Ascending aorta (tissue), 2 donors: ENCODE measurements at regions not wholly inside any gene's neighbourhood (a gene's known extent, or its start where the extent isn't known, plus 50 kb on each side); places are given as distances from the start of the nearest gene placed in this dataset.

Experiments
- DNase-seq, 2 donors: peaks; one replicate each; pipeline ENCODE4 v3.0.0-alpha.2; 2019; ENCODE audit warnings: low spot score in 2 of 2
- H3K27ac ChIP-seq, 2 donors: fragments of 200-600 bp; sonication (generic); one replicate each; pipeline ENCODE4 v1.5.1; 2016 to 2017; ENCODE audit warnings: mild to moderate bottlenecking in 1 of 2
- H3K27me3 ChIP-seq: fragments of 200-600 bp; sonication (generic); one replicate; pipeline ENCODE4 v1.5.1; 2017
- H3K36me3 ChIP-seq, 2 donors: fragments of 200-600 bp; sonication (generic); one replicate each; pipeline ENCODE4 v1.5.1; 2016
- H3K4me1 ChIP-seq, 2 donors: fragments of 200-600 bp; sonication (generic); one replicate each; pipeline ENCODE4 v1.5.1; 2016 to 2017; ENCODE audit warnings: mild to moderate bottlenecking in 1 of 2
- H3K4me3 ChIP-seq, 2 donors: fragments of 200-600 bp; sonication (generic); one replicate each; pipeline ENCODE4 v1.5.1; 2016 to 2017; ENCODE audit warnings: mild to moderate bottlenecking in 1 of 2
- H3K9me3 ChIP-seq, 2 donors: fragments of 200-600 bp; sonication (generic); one replicate each; pipeline ENCODE4 v1.5.1; 2016
- intact Hi-C: fragments of 100-400 bp; cut with DNase I; formaldehyde crosslinking; loops from one replicate; pipeline ENCODE4 v1.15.1; 2023
- TF ChIP-seq, protein P1 (sequence below), 3 experiments: fragments of 200-600 bp in 2 of 3; fragments of 450-650 bp in 1 of 3; sonication (generic) in 2 of 3; IDR thresholded peaks; one replicate each; pipeline ENCODE4 v1.5.1; 2016 to 2019; ENCODE audit warnings: antibody characterized with exemption in 3 of 3, mild to moderate bottlenecking in 1 of 3, moderate library complexity in 1 of 3

DNA sequence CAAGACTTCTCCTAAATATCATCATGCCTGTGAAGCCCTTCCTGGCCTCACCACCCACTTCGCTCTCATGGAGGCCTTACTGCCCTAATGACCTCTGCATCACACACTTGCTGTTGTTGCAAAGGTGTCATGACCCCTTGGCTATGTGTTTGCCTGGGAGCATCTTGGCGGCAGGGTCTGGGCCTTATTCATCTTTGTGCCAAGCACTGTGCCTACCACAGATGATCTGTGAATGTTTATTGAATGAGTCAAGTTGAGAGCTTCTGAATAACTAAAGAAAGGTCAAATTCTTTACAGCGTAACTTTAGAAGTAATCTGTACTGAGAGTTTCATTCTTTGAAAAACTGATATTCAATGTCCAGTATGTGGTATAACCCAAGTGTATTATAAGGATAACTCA is 113.3 kb downstream of the TTC8 start:
- intact Hi-C loops, result no loop called here
- TF ChIP-seq, protein P1, sequence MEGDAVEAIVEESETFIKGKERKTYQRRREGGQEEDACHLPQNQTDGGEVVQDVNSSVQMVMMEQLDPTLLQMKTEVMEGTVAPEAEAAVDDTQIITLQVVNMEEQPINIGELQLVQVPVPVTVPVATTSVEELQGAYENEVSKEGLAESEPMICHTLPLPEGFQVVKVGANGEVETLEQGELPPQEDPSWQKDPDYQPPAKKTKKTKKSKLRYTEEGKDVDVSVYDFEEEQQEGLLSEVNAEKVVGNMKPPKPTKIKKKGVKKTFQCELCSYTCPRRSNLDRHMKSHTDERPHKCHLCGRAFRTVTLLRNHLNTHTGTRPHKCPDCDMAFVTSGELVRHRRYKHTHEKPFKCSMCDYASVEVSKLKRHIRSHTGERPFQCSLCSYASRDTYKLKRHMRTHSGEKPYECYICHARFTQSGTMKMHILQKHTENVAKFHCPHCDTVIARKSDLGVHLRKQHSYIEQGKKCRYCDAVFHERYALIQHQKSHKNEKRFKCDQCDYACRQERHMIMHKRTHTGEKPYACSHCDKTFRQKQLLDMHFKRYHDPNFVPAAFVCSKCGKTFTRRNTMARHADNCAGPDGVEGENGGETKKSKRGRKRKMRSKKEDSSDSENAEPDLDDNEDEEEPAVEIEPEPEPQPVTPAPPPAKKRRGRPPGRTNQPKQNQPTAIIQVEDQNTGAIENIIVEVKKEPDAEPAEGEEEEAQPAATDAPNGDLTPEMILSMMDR (IDR thresholded peaks at IDR 0.05), result no peak

DNA sequence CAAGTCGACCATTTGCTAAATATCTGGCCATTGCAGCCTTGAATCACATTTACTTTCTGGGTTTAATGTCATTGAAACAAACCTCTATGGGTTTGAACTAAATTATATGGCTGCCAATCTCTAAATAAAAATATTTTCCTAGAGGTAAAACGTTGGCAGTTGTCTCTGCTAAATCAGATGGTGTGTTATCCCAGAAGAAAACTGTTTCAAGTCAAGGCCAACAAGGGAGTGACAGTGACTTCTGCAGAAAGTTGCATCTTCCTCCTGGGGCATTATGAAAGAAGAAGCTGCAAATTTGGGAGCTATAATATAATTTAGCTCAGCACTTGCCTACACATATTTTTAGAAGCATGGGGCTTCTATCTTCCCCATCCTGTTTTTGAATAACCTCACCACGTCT is 116.2 kb downstream of the TTC8 start:
- Histone ChIP-seq H3K36me3 (no peaks in the 10 kb centered on the region), H3K27ac (no peak overlapping the region), H3K27me3 (no peaks in the 10 kb centered on the region), H3K9me3 (no peaks in the 10 kb centered on the region), H3K4me1 (no peaks in the 10 kb centered on the region), H3K4me3 (no peak overlapping the region)
- DNase-seq, result no peak
- intact Hi-C loops, result no loop called here
- TF ChIP-seq, protein P1 (IDR thresholded peaks at IDR 0.05), result no peak

More for the DNA sequence above, 113.3 kb downstream of the TTC8 start:
- Histone ChIP-seq H3K27ac (no peak overlapping the region), H3K9me3 (no peaks in the 10 kb centered on the region), H3K27me3 (no peaks in the 10 kb centered on the region), H3K36me3 (no peaks in the 10 kb centered on the region), H3K4me1 (no peaks in the 10 kb centered on the region), H3K4me3 (no peak overlapping the region)
- DNase-seq, result no peak

DNA sequence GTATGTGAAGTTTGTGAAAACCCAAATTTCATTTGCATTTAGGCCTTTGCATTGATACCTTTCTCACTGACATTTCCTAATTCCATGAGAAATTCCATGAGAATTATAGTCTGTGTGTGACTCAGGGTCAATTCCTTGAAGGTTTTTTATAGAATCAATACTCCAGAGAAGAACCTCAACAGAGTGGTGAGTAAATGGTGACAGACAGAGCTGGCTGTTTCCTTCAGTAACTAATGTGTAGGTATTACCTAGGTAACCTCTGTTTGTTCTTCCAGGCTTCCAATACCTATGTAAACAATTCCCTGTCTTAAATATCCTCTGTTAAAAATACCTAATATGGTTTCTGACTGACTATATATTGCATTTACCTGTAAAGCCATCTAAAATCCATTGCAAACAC is 117.0 kb downstream of the TTC8 start:
- DNase-seq, result no peak
- Histone ChIP-seq H3K4me1 (no peaks in the 10 kb centered on the region), H3K9me3 (no peaks in the 10 kb centered on the region), H3K4me3 (no peak overlapping the region), H3K27ac (no peak overlapping the region), H3K27me3 (no peaks in the 10 kb centered on the region), H3K36me3 (no peaks in the 10 kb centered on the region)
- TF ChIP-seq, protein P1 (IDR thresholded peaks at IDR 0.05), result no peak
- intact Hi-C loops, result no loop called here

DNA sequence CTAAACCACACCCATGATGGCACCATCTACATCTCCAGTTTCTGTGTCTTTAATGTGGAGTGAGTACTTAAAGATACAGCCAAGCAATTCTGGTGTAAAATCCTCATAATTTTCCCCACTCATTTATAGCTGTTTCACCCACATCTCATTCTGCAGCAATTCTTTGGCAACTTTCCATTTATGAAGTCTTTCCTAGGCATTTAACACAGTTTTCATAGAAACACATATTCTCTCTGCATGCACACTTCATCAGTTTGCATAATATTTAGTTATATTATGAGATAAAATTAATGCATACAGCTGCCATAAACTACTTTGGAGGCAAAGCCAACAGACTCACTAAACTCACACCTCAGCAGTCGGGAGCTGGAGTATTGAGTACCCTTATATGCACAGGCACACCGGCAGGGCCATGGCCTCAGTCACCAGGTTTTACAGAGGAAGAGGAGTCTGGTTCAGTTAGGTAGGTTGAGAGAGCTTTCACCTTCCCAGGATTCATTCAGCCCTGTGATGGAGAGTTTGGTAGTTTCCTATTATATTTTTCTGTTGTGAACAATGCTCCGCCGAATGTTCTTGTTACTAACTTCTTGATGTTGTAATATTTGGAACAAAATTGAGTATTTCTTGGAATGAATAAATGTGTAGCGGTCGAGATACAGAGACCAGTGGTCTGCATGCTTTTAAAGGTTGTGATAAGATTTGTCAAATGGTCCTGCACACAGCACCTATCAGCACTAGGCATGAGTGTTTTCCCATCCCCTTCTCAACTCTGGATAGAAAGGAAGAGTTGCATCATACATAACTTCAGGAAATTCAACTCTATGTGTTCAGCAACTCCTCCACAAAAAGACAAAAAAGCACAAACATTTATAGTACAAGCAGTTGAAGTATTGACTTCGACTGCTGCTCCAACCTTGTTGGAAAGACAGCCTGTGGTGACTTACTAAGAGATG is 123.5 kb downstream of the TTC8 start:
- Histone ChIP-seq H3K4me1 (no peaks in the 10 kb centered on the region), H3K4me3 (no peak overlapping the region), H3K9me3 (no peaks in the 10 kb centered on the region), H3K27me3 (no peaks in the 10 kb centered on the region), H3K27ac (no peak overlapping the region), H3K36me3 (no peaks in the 10 kb centered on the region)
- TF ChIP-seq, protein P1 (IDR thresholded peaks at IDR 0.05), result no peak
- no peak for DNase-seq
- intact Hi-C loops, result no loop called here

DNA sequence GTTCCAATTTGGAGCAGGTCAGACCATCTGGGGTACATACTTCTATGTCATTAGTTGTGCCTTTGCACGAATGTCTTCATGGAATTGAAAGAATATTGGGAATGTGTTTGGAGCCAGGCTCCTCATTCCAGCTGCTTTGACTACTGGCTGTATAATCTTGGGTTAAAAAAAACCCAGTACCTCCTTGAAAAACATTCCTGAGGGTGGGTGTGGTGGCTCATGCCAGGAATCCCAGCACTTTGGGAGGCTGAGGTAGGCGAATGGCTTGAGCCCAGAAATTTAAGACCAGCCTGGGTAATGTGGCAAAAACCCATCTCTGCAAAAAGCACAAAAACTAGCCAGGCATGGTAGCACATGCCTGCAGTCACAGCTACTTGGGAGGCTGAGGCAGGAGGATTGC is 125.6 kb downstream of the TTC8 start:
- no peak for DNase-seq
- H3K9me3 ChIP-seq, result no peaks in the 10 kb centered on the region
- no peak overlapping the region for H3K27ac ChIP-seq
- no peaks in the 10 kb centered on the region for H3K27me3 ChIP-seq
- no peaks in the 10 kb centered on the region for H3K4me1 ChIP-seq
- TF ChIP-seq, protein P1 (IDR thresholded peaks at IDR 0.05), result no peak
- H3K4me3 ChIP-seq, result no peak overlapping the region
- intact Hi-C loops, result no loop called here
- no peaks in the 10 kb centered on the region for H3K36me3 ChIP-seq
